GM21447 (cell line): ENCODE measurements at regions not wholly inside any gene's neighbourhood (a gene's known extent, or its start where the extent isn't known, plus 50 kb on each side); places are given as distances from the start of the nearest gene placed in this dataset.

Source experiments
- ATAC-seq: cut with Tn5 transposase; IDR thresholded peaks from one replicate; pipeline ENCODE4 v1.9.1; 2021; ENCODE audit not compliant: unreplicated experiment

GRCh38 chr2:239608260-239608659, 207.4 kb upstream of the HDAC4 start:
- ATAC-seq: no peak

DNA sequence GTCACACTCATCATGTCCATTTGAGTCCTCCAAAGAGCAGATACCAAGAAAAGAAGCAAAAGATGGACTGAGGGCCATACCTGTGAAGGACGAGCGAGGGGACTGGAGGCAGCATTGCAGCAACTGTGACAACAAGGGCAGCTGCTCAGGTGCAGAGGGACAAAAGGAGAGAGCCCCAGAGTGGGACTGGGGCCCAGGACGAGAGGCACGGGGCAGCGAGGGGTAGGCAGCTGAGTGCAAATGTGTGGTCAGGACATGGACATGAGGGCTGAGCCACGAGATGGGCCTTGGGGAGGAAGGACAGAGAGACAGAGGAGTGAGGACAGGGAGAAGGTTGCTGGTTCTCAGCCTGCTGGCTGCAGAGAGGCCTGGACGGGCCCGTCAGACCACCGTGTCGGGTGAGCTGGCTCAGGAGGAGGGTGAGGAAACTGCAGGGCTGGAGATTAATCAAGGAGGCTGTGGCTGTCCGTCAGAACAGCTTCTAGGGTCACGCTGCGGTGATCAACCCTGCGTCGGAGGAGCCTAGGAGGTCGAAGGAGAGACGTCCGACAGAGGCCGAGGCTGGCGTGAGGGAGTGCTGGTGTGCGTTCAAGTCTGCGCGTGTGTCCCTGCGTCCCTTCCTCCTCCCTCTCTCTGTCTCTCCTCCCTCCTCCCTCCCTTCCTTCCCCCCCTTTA, 206.8 kb upstream of the HDAC4 start:
- ATAC-seq: no peak

- no peak for ATAC-seq
Measured at GRCh38 chr2:239606741-239607516, 206.1 kb upstream of the HDAC4 start.

DNA sequence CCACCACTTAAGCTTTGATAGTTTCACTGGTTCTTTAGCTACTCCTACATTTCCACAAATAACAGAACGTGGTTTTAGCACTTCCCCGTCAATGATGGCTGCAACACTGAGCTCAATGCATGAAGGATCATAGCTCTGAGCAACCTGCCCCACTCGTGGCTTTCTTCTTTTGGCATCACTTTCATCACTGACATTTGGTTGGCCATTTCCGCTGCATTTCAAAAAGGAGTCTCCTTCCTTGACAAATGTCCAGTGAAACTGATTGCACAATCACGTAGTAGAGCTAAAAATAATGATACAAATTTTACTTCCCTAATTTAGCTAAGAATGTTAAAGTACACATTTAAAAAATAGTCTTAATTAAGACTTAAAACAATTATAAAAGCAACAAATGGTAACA, 205.2 kb upstream of the HDAC4 start:
- no peak for ATAC-seq

DNA sequence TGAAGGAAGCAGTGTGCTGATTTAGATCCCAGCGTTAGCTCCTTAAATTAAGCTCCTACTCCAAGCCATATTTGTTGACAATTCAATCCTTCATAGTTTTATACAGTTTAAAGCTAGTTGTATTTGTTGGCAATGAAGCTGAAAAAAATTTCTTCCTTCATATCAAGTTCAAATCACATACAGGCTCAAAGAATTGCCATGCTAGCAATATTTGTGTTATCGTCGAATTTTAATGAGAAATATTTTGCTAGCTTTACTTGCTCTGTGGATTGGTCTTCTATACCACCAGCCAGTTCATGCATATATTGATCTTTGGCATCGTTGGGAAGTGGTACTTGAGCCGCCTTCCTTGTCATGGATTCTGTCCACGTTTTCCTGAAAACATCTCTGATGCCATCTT, 204.6 kb upstream of the HDAC4 start:
- no peak for ATAC-seq

DNA sequence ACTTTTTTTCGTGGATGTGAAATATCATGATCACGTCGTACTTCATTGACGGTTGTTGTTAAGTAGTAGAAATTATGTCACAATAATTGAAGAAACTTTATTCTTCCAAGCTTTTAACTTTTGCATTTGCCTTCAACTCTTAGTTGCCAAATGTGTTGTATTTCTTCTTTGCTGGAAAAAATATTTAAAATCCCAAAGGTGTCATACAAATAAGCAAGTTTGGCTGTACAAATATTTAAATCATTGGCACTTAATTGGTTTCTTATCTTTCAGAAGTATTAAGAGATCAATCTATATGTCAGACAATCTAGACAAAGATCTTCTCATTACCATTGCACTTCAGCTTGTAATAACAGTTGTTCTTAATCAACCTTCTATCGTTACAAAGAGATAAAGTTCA, 204.0 kb upstream of the HDAC4 start:
- ATAC-seq: no peak

GRCh38 chr2:239603411-239604356, 202.9 kb upstream of the HDAC4 start:
- ATAC-seq: no peak

DNA sequence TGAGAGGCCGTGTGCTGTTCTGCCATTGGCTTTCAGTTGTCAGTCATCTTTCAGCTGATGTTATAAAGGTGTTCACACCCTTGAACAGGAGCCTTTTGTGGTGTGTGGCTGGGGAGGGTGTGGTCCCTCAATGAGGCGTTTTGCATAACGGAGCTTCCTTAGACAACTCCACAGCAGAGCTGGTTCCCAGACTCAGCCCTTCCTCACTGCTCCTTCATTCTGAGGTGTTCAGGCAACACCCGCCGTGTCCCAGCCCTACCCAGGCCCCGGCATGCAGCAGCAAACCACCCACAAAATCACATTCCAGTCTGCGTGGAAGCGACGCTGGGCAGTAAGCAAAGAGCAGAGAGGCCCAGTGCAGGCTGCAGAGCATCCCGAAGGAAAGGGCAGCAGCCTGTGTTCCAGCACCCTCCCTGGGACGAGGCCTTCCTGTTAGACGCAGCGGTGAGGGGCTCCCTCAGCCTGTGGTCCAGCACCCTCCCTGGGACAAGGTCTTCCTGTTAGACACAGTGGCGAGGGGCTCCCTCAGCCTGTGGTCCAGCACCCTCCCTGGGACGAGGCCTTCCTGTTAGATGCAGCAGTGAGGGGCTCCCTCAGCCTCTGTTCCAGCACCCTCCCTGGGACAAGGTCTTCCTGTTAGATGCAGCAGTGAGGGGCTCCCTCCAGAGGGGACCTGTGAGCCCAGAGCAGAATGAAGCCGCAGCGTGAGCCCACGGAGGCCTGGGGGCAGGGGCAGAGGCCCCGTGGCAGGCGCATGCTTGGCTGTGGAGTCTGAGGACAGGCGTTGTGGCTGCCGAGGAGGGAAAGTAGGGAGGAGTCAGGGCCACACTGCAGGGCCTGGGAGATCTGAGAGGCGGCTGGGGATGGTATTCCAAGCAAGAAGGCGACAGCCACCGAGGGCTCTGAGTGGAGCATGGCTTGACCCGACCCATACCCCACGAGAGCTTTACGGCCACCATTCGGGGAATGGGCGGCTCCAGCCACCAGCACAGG, 201.8 kb upstream of the HDAC4 start:
- no peak for ATAC-seq

GRCh38 chr2:239601880-239602279, 201.1 kb upstream of the HDAC4 start:
- ATAC-seq: no peak

- no peak for ATAC-seq
Measured at GRCh38 chr2:239601201-239601851, 200.5 kb upstream of the HDAC4 start.

GRCh38 chr2:239600650-239601049, 199.8 kb upstream of the HDAC4 start:
- ATAC-seq: no peak

DNA sequence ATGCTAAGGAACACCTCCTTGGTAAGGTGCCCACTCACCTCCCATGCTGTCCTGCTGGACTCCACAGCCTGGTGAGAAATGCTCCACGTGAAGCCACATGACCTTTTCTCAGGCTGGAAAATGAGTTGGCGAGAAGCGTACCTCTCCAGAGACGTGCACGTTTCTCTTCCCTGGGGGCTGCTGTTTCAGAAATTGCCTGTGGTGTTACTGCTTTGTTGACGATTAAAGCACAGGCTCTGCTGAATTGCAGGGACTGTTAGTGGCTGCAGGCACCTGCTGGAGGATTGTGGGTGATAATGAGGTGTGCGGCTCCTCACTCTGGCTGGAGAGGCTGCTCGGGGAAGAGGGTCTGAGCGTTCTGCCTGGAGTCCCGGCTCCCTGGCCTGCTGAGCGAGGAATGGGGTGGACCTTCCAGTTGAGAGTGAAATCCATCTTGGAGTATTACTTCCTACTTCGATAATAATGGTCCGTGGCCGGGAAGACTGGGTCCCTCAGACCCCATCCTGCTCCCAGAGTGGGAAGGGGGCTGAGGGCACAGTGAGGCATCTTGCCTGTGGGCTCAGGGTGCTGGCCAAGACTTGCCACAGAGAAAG, 199.3 kb upstream of the HDAC4 start:
- no peak for ATAC-seq

GRCh38 chr2:239599299-239599698, 198.5 kb upstream of the HDAC4 start:
- ATAC-seq: no peak

DNA sequence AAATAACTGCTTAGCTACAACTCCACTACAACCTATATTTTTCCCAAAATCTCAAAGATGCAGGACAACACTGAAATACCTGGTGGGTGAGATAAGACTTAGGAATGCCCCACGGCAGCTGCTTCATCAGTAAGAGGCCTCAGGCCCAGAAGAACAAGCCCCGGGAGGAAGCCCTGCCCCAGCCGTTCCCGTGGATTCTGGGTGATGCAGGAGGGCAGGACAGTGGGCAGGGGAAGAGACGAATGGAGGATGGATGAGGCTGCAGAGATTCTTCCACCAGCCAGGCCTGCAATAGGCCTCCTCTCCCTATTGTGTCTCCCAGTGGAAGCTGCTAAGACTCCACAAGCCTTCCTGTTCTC, 197.9 kb upstream of the HDAC4 start:
- ATAC-seq: no peak

- ATAC-seq: no peak
Measured at GRCh38 chr2:239598011-239598731, 197.4 kb upstream of the HDAC4 start.

DNA sequence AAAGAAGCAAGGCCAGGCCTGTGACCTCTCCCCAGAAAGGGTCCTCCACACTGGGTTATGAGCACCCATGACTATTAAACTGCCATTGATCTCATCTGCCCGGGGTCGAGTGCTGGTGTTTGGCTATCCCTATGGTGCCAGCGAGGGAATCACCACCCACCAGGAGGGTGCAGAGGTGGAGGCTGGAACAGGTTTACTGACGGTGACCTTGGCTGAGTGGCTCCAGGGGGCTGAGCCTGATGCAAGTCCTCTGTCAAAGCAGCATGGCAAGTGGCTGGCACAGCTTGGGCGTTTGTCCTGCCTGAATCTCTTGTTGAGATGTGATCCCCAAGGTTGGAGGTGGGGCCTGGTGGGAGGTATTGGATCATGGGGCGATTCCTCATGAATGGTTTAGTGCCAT, 196.4 kb upstream of the HDAC4 start:
- ATAC-seq: no peak

- ATAC-seq: no peak
Measured at GRCh38 chr2:239596792-239597191, 196.0 kb upstream of the HDAC4 start.

DNA sequence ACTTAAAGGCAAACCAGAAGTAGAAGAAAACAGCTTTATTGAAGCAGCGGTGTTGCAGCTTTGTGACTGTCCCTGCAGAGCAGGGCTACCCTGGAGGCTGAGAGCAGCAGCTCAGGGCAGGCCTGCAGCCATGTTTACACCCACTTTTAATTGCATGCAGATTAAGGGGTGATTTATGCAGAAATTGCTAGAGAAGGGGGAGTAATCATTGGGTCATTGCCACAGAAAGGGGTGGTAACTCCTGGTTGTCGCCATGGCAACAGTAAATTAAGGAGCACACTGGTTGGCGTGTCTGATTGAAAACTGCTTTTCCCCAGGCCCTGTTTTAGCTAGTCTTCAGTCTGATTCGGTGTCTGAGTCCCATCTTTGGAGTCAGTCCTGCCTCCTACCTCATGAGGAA, 195.4 kb upstream of the HDAC4 start:
- ATAC-seq: no peak

- ATAC-seq: no peak
Measured at GRCh38 chr2:239595726-239596125, 194.9 kb upstream of the HDAC4 start.
